Ascending aorta (tissue), 2 donors: ENCODE measurements at regions not wholly inside any gene's neighbourhood (a gene's known extent, or its start where the extent isn't known, plus 50 kb on each side); places are given as distances from the start of the nearest gene placed in this dataset.

Experiments
- DNase-seq, 2 donors: peaks; one replicate each; pipeline ENCODE4 v3.0.0-alpha.2; 2019; ENCODE audit warnings: low spot score in 2 of 2
- H3K27ac ChIP-seq, 2 donors: fragments of 200-600 bp; sonication (generic); one replicate each; pipeline ENCODE4 v1.5.1; 2016 to 2017; ENCODE audit warnings: mild to moderate bottlenecking in 1 of 2
- H3K27me3 ChIP-seq: fragments of 200-600 bp; sonication (generic); one replicate; pipeline ENCODE4 v1.5.1; 2017
- H3K36me3 ChIP-seq, 2 donors: fragments of 200-600 bp; sonication (generic); one replicate each; pipeline ENCODE4 v1.5.1; 2016
- H3K4me1 ChIP-seq, 2 donors: fragments of 200-600 bp; sonication (generic); one replicate each; pipeline ENCODE4 v1.5.1; 2016 to 2017; ENCODE audit warnings: mild to moderate bottlenecking in 1 of 2
- H3K4me3 ChIP-seq, 2 donors: fragments of 200-600 bp; sonication (generic); one replicate each; pipeline ENCODE4 v1.5.1; 2016 to 2017; ENCODE audit warnings: mild to moderate bottlenecking in 1 of 2
- H3K9me3 ChIP-seq, 2 donors: fragments of 200-600 bp; sonication (generic); one replicate each; pipeline ENCODE4 v1.5.1; 2016
- intact Hi-C: fragments of 100-400 bp; cut with DNase I; formaldehyde crosslinking; loops from one replicate; pipeline ENCODE4 v1.15.1; 2023
- TF ChIP-seq, protein P1 (sequence below), 3 experiments: fragments of 200-600 bp in 2 of 3; fragments of 450-650 bp in 1 of 3; sonication (generic) in 2 of 3; IDR thresholded peaks; one replicate each; pipeline ENCODE4 v1.5.1; 2016 to 2019; ENCODE audit warnings: antibody characterized with exemption in 3 of 3, mild to moderate bottlenecking in 1 of 3, moderate library complexity in 1 of 3

- intact Hi-C loops, result loop anchor here (5.0 kb wide), 1 partner anchor 48 kb away; no protein-coding TSS in a partner anchor
- TF ChIP-seq, protein P1, sequence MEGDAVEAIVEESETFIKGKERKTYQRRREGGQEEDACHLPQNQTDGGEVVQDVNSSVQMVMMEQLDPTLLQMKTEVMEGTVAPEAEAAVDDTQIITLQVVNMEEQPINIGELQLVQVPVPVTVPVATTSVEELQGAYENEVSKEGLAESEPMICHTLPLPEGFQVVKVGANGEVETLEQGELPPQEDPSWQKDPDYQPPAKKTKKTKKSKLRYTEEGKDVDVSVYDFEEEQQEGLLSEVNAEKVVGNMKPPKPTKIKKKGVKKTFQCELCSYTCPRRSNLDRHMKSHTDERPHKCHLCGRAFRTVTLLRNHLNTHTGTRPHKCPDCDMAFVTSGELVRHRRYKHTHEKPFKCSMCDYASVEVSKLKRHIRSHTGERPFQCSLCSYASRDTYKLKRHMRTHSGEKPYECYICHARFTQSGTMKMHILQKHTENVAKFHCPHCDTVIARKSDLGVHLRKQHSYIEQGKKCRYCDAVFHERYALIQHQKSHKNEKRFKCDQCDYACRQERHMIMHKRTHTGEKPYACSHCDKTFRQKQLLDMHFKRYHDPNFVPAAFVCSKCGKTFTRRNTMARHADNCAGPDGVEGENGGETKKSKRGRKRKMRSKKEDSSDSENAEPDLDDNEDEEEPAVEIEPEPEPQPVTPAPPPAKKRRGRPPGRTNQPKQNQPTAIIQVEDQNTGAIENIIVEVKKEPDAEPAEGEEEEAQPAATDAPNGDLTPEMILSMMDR (IDR thresholded peaks at IDR 0.05), result no peak
- DNase-seq, result no peak
Measured at GRCh38 chr10:91690412-91690811, 57.5 kb upstream of the PPP1R3C start.

DNA sequence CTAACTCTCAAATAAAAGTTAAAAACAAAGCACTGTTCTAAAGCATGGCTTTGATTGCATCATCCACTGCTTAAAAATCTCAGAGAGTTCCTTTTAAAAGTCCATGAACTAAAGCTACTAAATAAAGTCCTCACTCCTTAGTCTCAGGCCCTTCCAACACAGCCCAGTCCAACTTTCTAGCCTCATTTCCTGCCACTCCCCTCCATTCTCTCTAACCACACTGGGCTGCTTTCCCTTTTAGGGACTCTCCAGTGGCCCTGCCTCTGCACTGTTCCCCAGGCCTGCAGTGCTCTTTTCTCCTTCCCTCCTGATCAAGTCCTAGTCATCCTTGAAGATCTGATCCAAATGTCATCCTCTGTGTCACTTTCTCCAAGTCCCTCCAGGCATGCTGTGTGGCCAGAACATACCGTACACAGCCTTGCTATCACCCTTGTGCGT is 56.9 kb upstream of the PPP1R3C start:
- Histone ChIP-seq H3K4me1 (peaks cover 6 to 11% of the 10 kb centered on the region in 2 donors), H3K4me3 (no peak overlapping the region), H3K36me3 (no peaks in the 10 kb centered on the region), H3K9me3 (no peaks in the 10 kb centered on the region), H3K27ac (peak overlapping the region; percentile 74 to 80), H3K27me3 (no peaks in the 10 kb centered on the region)
- intact Hi-C loops, result loop anchor here (5.0 kb wide), 1 partner anchor 47 kb away; no protein-coding TSS in a partner anchor
- DNase-seq, result peak; percentile 31 to 78
- TF ChIP-seq, protein P1 (IDR thresholded peaks at IDR 0.05), result no peak

More at GRCh38 chr10:91690412-91690811, 57.5 kb upstream of the PPP1R3C start:
- no peak overlapping the region for H3K4me3 ChIP-seq
- no peaks in the 10 kb centered on the region for H3K27me3 ChIP-seq
- peak overlapping the region; percentile 74 to 80 for H3K27ac ChIP-seq
- H3K4me1 ChIP-seq, result peaks cover 6 to 11% of the 10 kb centered on the region in 2 donors
- H3K36me3 ChIP-seq, result no peaks in the 10 kb centered on the region
- H3K9me3 ChIP-seq, result no peaks in the 10 kb centered on the region

- intact Hi-C loops, result no loop called here
- no peak for DNase-seq
- no peaks in the 10 kb centered on the region for H3K9me3 ChIP-seq
- peaks cover 3 to 5% of the 10 kb centered on the region in 2 donors for H3K4me1 ChIP-seq
- H3K27me3 ChIP-seq, result no peaks in the 10 kb centered on the region
- no peak overlapping the region for H3K4me3 ChIP-seq
- TF ChIP-seq, protein P1 (IDR thresholded peaks at IDR 0.05), result no peak
- no peaks in the 10 kb centered on the region for H3K36me3 ChIP-seq
- no peak overlapping the region for H3K27ac ChIP-seq
Measured at GRCh38 chr10:91684841-91685240, 52.0 kb upstream of the PPP1R3C start.

GRCh38 chr10:91683975-91684374 is 51.1 kb upstream of the PPP1R3C start:
- Histone ChIP-seq H3K4me3 (no peak overlapping the region), H3K36me3 (no peaks in the 10 kb centered on the region), H3K27ac (no peak overlapping the region), H3K9me3 (no peaks in the 10 kb centered on the region), H3K27me3 (no peaks in the 10 kb centered on the region), H3K4me1 (peaks cover 1 to 3% of the 10 kb centered on the region in 2 donors)
- TF ChIP-seq, protein P1 (IDR thresholded peaks at IDR 0.05), result no peak
- intact Hi-C loops, result no loop called here
- DNase-seq, result no peak

DNA sequence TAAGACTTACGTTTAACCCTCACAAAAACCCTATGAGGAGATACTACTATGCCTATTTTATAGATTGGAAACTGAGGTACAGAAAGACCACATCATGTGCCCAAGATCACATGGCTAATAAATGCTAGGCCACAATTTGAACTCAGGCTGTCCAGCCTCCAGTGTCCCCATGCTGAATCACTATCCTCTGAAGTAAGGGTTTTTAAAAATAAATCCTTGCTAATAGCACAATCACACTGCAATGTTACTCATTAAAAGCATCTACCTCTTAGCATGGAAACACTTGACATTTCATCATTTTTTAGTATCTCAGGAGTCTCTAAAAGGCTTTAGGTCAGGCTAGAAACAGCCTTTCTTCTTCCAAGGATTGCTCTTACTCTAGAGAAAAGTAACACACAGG is 50.0 kb upstream of the PPP1R3C start:
- intact Hi-C loops, result no loop called here
- no peaks in the 10 kb centered on the region for H3K36me3 ChIP-seq
- H3K27ac ChIP-seq, result no peak overlapping the region
- no peak overlapping the region for H3K4me3 ChIP-seq
- H3K4me1 ChIP-seq, result no peaks in the 10 kb centered on the region
- TF ChIP-seq, protein P1 (IDR thresholded peaks at IDR 0.05), result no peak
- no peaks in the 10 kb centered on the region for H3K27me3 ChIP-seq
- no peak for DNase-seq
- no peaks in the 10 kb centered on the region for H3K9me3 ChIP-seq
